ENCODE measurements at regions not wholly inside any gene's neighbourhood (a gene's known extent, or its start where the extent isn't known, plus 50 kb on each side); places are given as distances from the start of the nearest gene placed in this dataset.

GRCh38 chr1:239098400-239099037, 287.8 kb upstream of the CHRM3 start:
- TF ChIP-seq, protein P1, sequence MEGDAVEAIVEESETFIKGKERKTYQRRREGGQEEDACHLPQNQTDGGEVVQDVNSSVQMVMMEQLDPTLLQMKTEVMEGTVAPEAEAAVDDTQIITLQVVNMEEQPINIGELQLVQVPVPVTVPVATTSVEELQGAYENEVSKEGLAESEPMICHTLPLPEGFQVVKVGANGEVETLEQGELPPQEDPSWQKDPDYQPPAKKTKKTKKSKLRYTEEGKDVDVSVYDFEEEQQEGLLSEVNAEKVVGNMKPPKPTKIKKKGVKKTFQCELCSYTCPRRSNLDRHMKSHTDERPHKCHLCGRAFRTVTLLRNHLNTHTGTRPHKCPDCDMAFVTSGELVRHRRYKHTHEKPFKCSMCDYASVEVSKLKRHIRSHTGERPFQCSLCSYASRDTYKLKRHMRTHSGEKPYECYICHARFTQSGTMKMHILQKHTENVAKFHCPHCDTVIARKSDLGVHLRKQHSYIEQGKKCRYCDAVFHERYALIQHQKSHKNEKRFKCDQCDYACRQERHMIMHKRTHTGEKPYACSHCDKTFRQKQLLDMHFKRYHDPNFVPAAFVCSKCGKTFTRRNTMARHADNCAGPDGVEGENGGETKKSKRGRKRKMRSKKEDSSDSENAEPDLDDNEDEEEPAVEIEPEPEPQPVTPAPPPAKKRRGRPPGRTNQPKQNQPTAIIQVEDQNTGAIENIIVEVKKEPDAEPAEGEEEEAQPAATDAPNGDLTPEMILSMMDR (IDR thresholded peaks at IDR 0.05; ENCODE audit: extremely low read depth in 1 of 2, insufficient read depth in 1 of 2, low read depth in 1 of 2, low read length in 2 of 2), result no peak
- TF ChIP-seq POLR2AphosphoS5 (IDR thresholded peaks at IDR 0.05; ENCODE audit: insufficient read depth, low read depth, low read length), result no peak

All from endothelial cell of umbilical vein (primary cell).